ENCODE measurements at regions not wholly inside any gene's neighbourhood (a gene's known extent, or its start where the extent isn't known, plus 50 kb on each side); places are given as distances from the start of the nearest gene placed in this dataset.

- no peaks in the 10 kb centered on the region for H3K9me3 ChIP-seq
- TF ChIP-seq CTCF (IDR thresholded peaks at IDR 0.05) = no peak
- no peaks in the 10 kb centered on the region for H3K27me3 ChIP-seq
- no peak overlapping the region for H3K4me3 ChIP-seq
- intact Hi-C loops (cut with DNase I) = no loop called here
- H3K36me3 ChIP-seq = no peaks in the 10 kb centered on the region
- DNase-seq (ENCODE audit: low spot score in 2 of 2) = no peak
- H3K27ac ChIP-seq = no peak overlapping the region
- no peaks in the 10 kb centered on the region for H3K4me1 ChIP-seq
These were observed 1282.4 kb upstream of the ADGRB3 start for GRCh38 chr6:67352717-67353116.

GRCh38 chr6:67350729-67351128, 1284.4 kb upstream of the ADGRB3 start:
- Histone ChIP-seq H3K4me3 (no peak overlapping the region), H3K9me3 (no peaks in the 10 kb centered on the region), H3K27me3 (no peaks in the 10 kb centered on the region), H3K36me3 (no peaks in the 10 kb centered on the region), H3K27ac (no peak overlapping the region), H3K4me1 (no peaks in the 10 kb centered on the region)
- TF ChIP-seq CTCF (IDR thresholded peaks at IDR 0.05) = no peak
- intact Hi-C loops (cut with DNase I) = no loop called here
- DNase-seq (ENCODE audit: low spot score in 2 of 2) = no peak

- Histone ChIP-seq H3K9me3 (no peaks in the 10 kb centered on the region), H3K4me3 (no peak overlapping the region), H3K27ac (no peak overlapping the region), H3K36me3 (no peaks in the 10 kb centered on the region), H3K4me1 (no peaks in the 10 kb centered on the region), H3K27me3 (no peaks in the 10 kb centered on the region)
- no peak for DNase-seq (ENCODE audit: low spot score in 2 of 2)
- intact Hi-C loops (cut with DNase I) = no loop called here
- no peak for TF ChIP-seq CTCF (IDR thresholded peaks at IDR 0.05)
These were observed 1289.1 kb upstream of the ADGRB3 start for GRCh38 chr6:67345946-67346345.

- H3K27ac ChIP-seq = no peak overlapping the region
- H3K4me1 ChIP-seq = no peaks in the 10 kb centered on the region
- H3K27me3 ChIP-seq = no peaks in the 10 kb centered on the region
- intact Hi-C loops (cut with DNase I) = no loop called here
- TF ChIP-seq CTCF (IDR thresholded peaks at IDR 0.05) = no peak
- H3K4me3 ChIP-seq = no peak overlapping the region
- no peak for DNase-seq (ENCODE audit: low spot score in 2 of 2)
- H3K36me3 ChIP-seq = no peaks in the 10 kb centered on the region
- no peaks in the 10 kb centered on the region for H3K9me3 ChIP-seq
These were observed 1299.1 kb upstream of the ADGRB3 start for GRCh38 chr6:67336014-67336413.

GRCh38 chr6:67331304-67331703, 1303.8 kb upstream of the ADGRB3 start:
- no peak for TF ChIP-seq CTCF (IDR thresholded peaks at IDR 0.05)
- Histone ChIP-seq H3K27ac (no peak overlapping the region), H3K4me3 (no peak overlapping the region), H3K27me3 (no peaks in the 10 kb centered on the region), H3K4me1 (no peaks in the 10 kb centered on the region), H3K9me3 (no peaks in the 10 kb centered on the region), H3K36me3 (no peaks in the 10 kb centered on the region)
- intact Hi-C loops (cut with DNase I) = no loop called here
- DNase-seq (ENCODE audit: low spot score in 2 of 2) = no peak

GRCh38 chr6:67328269-67328668, 1306.8 kb upstream of the ADGRB3 start:
- H3K4me3 ChIP-seq = no peak overlapping the region
- intact Hi-C loops (cut with DNase I) = no loop called here
- TF ChIP-seq CTCF (IDR thresholded peaks at IDR 0.05) = no peak

More at GRCh38 chr6:67328269-67328668, 1306.8 kb upstream of the ADGRB3 start:
- Histone ChIP-seq H3K9me3 (no peaks in the 10 kb centered on the region), H3K27me3 (no peaks in the 10 kb centered on the region), H3K4me1 (no peaks in the 10 kb centered on the region), H3K27ac (no peak overlapping the region), H3K36me3 (no peaks in the 10 kb centered on the region)
- DNase-seq (ENCODE audit: low spot score in 2 of 2) = no peak

Data from ascending aorta (tissue), 2 donors.